HG03196 (cell line): ENCODE measurements at regions not wholly inside any gene's neighbourhood (a gene's known extent, or its start where the extent isn't known, plus 50 kb on each side); places are given as distances from the start of the nearest gene placed in this dataset.

Experiments used
- ATAC-seq: cut with Tn5 transposase; IDR thresholded peaks from one replicate; pipeline ENCODE4 v1.9.1; 2021; ENCODE audit not compliant: unreplicated experiment

- no peak for ATAC-seq
Measured at GRCh38 chr4:177103619-177104018, 206.1 kb upstream of the NEIL3 start.

DNA sequence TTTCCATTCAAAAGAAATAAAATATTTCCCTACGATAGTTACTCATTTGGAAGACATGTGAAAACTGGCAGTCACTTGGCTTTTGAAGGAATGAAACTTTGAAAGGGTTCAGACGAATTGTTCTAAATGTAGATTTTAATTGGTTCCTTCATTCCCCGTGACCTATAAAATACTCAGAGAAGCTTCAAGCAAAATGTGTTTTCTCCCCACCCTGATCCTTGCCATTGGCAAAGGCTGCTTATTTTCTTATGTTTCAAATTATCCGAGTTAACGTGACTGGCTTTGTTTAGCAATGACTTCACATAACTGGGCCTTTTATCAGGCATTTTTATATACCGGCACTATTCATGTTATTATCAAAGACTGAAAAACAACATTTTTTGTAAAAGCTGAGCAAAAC is 204.1 kb upstream of the NEIL3 start:
- no peak for ATAC-seq

DNA sequence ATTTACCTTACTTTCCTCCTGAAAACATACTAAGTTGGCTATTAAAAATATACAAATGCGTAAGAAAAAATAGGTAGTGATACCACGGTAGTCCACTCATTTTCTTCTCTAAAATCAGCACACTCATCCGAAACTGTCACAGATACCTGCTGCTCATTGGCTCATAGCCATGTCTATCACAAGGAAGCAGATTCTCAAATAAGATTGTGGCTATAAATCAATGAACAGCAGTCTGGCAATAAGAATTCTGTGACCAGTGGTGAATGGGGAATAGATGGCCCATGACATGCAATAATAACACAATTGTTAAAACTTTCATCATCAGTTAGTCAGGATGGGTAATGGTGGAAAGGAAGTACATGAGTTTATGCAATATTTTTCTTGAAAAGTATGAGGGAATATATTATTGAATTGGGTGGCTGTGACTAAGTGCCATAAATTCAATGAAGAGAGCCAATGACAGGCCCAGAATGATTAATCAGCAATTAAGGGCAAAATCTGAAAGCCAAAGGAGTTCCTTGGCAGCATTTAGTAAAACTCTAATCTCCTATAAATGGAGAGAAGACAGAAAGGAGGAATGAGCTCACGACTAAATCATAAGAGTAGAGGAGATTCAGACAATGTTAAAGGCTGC is 202.3 kb upstream of the NEIL3 start:
- no peak for ATAC-seq

- no peak for ATAC-seq
Measured at GRCh38 chr4:177108708-177109107, 201.0 kb upstream of the NEIL3 start.

GRCh38 chr4:177109769-177110168 is 199.9 kb upstream of the NEIL3 start:
- ATAC-seq: no peak

DNA sequence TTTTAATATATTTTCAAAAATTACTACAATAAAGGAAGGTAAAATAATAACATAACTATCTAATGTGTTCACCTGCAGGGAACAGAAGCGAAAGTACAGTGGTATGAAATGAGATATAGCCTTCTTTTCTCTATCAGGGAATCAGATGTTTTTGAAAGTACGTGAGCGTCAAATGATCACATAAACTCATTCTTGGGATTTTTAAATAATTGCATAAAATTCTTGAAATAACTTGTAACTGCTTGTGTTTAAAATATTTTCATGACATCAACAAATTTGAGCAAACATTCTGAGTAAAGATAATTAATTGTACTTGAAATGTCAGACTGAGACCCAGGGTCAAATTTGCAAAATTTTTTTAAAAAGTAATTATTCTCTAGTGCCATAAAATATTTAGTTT is 193.5 kb upstream of the NEIL3 start:
- ATAC-seq: no peak

DNA sequence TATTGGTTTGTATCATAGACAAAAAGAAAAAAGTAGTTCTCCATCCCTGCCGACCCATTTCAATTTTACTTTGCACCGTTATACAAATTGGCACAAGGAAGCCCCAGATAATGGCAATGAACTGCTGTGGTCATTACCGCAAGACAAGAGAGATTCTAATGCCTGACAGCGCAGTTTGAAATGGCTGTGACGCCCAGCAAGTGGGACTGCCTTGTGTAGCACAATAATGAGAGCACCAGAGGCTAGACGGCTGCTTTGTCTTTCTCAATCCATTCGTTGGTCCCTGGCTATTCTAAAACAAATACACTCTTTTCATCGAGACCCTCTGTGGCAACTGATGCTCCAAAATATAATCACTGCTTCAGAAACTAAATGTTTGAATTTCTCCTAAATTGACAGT is 192.4 kb upstream of the NEIL3 start:
- ATAC-seq: no peak

- ATAC-seq: no peak
Measured at GRCh38 chr4:177118596-177118995, 191.1 kb upstream of the NEIL3 start.

GRCh38 chr4:177119021-177119471 is 190.6 kb upstream of the NEIL3 start:
- ATAC-seq: no peak

- no peak for ATAC-seq
Measured at GRCh38 chr4:177119691-177120090, 190.0 kb upstream of the NEIL3 start.

- no peak for ATAC-seq
Measured at GRCh38 chr4:177123811-177124210, 185.9 kb upstream of the NEIL3 start.

DNA sequence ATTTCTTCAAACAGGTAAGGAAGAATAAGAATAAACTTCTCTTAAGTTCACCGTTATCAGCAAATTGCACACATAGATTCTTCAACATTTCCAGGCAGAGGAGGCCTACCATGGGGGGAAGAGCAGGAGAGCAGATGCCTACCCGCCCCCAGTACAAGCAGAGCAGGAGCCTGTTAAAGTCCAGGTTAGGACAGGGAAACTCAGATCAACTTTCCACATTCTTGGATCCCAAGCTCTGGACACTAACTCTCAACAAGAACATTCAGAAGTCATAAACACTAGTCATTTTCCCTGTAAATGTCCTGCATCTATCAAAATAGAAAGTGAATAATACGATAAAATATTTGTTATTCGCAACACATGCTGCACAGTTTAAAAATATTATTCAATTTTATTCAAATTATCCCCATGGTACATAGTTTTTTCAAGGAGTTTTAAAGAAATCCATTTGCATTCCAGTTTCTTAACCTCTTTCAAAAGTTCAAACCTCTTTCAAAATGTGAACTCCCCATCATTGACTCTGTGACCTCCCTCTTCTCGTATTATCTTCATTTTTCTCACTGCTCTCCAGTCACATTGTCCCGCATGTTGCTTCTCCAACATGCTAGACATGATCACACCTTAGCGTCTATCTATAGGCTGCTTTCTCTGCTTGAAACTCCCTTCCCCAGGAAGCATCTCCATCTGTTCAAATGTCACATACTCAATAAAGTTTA is 185.2 kb upstream of the NEIL3 start:
- no peak for ATAC-seq

- no peak for ATAC-seq
Measured at GRCh38 chr4:177125656-177126055, 184.0 kb upstream of the NEIL3 start.

DNA sequence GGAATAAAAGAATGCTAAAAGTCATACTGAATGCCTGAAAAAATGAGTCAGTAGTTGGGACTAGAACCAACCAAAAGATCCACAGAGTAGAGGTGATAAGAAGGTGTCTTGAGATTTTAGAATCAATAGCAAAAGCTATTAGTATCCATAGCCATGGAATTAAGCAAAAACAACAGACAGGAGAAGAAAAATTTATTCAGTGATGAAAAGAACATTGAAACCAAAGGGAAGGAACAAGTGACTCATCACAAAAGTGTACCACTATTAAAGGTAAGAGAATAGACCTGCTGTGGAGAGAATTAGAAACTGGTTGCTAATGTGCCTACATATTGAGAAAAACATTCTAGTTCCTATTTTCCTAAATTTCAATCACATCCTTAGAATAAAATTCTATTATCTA is 182.0 kb upstream of the NEIL3 start:
- ATAC-seq: no peak

- no peak for ATAC-seq
Measured at GRCh38 chr4:177128306-177128705, 181.4 kb upstream of the NEIL3 start.

DNA sequence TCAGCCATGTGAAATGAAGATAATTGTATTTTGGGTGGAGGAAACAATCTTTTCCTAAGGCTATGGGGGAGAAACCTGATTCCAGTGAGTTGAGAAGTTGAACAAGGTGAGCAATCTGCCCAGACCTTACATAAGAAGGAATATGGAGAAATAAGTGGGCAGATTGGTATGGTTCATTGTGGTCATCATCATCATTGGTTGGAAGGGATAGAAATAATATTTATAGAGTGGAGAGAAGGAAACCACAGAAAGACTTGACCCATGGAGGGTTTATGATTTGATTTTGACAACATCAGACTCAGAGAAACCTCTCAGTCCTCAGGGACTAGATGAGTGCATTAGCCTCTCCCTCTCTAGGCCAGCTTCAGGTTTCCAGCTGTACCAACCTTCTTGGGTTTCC is 177.9 kb upstream of the NEIL3 start:
- no peak for ATAC-seq

DNA sequence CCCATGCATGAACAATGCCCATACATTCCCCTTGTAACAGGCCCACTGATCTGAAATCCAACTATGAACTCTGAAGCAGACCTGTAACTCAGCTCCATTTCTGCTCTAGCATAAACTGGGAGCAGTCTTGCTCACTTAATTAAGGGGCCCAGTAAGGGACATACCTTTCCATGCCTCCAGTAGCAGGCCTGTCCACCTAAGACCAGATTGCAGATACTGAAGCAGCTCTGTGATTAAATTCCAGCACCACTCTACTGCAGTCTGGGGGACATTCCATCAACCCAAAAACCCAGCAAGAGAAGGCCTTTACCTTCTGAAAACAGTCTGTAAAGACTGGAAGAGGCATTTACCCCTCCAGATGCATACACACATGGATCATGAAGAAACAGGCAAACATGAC is 162.0 kb upstream of the NEIL3 start:
- ATAC-seq: no peak

DNA sequence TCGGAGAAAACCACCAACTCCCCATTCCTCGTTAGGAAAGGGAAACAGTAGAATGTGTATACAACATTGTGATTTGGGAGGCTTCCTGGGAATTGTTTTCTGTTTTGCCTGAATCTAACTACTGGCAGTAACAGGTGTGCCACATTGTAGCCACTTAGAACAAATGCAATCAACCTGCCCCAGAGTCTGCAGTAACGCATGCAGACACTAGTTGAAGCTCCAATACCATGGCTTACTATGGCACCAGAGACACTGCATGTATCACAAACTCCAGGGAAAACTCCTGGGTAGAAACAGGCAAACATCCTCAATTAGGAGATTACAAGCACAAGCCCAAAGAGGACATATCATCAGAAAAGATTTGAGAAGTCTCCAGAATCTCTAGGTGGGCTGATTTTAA is 154.2 kb upstream of the NEIL3 start:
- ATAC-seq: no peak

DNA sequence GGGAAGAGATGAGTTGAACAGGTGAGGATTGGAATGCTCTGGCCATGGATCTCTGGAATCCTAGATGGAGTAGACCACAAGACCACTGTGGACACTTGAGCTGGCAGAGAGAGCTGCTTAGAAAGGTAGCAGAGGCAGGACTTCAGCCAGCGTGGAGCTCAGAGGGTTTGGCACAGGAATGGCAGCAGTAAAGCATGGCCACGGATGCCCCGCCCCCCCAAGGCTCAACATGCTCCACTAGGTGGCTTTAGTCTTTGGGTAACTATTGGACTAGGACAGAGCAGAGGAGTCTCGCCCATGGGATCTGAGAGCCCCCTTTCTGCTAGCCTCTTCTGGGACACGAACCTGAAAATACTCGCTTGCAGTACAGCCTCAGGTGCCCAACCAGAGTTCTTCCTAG is 150.1 kb upstream of the NEIL3 start:
- no peak for ATAC-seq

- no peak for ATAC-seq
Measured at GRCh38 chr4:177161781-177162180, 147.9 kb upstream of the NEIL3 start.

GRCh38 chr4:177163532-177163931 is 146.1 kb upstream of the NEIL3 start:
- ATAC-seq: no peak

- ATAC-seq: no peak
Measured at GRCh38 chr4:177171588-177171987, 138.1 kb upstream of the NEIL3 start.

GRCh38 chr4:177175473-177175872 is 134.2 kb upstream of the NEIL3 start:
- no peak for ATAC-seq
